Fibroblast of pulmonary artery (primary cell): ENCODE measurements at regions not wholly inside any gene's neighbourhood (a gene's known extent, or its start where the extent isn't known, plus 50 kb on each side); places are given as distances from the start of the nearest gene placed in this dataset.

Source experiments
- DNase-seq: peaks from one replicate; pipeline ENCODE4 v3.0.0-alpha.2; 2010; ENCODE audit warnings: low read depth
- H3K4me3 ChIP-seq: replicated peaks from 2 replicates; pipeline ENCODE4 v1.5.1; 2011; ENCODE audit warnings: low read depth, mild to moderate bottlenecking, control low read depth, low read length, moderate library complexity
- CTCF ChIP-seq: IDR thresholded peaks from 2 replicates; pipeline ENCODE4 v1.5.1; 2011; ENCODE audit warnings: mild to moderate bottlenecking, control low read depth, low read length, inconsistent platforms; ENCODE audit errors: missing control alignments

DNA sequence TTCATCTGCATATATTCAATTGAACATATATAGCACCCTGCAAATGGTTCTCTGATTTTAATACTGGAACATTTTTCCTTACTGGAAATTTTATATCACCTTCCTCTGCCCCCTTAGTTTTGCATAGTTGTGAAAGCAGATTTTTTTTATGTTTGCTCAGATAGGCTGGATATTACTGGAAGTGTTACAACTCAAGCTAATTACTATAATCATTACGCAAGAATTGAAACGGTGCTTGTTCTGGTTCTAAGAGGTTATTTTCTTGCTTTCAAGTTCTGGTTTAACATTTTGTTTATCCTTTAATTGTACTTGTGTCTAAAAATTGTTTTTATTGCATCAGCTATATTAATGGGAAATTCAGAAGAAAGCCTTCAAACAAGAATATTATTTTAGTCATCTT lies 95.6 kb upstream of the MYO16 start:
- H3K4me3 ChIP-seq: no peak overlapping the region
- DNase-seq: no peak
- no peak for TF ChIP-seq CTCF

DNA sequence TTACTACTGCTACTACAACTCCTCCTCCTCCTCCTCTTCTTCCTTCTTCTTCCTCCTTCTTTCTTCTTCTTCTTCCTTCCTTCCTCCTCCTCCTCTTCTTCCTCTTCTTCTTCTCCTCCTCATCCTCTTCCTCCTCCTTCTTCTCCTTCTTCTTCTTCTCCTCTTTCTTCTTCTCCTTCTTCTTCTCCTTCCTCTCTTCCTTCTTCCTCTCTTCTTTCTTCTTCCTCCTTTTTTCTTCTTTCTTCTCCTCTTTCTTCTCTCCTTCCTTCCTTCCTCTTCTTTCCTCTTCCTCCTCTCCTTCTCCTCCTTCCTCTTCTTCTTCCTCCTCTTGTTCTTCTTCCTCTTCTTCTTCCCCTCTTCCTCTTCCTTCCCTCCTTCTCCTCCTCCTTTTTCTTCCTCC lies 94.7 kb upstream of the MYO16 start:
- TF ChIP-seq CTCF: no peak
- DNase-seq: no peak
- H3K4me3 ChIP-seq: no peak overlapping the region

- no peak for TF ChIP-seq CTCF
- no peak overlapping the region for H3K4me3 ChIP-seq
- no peak for DNase-seq
Observed at GRCh38 chr13:108549934-108550333, 79.5 kb upstream of the MYO16 start.

DNA sequence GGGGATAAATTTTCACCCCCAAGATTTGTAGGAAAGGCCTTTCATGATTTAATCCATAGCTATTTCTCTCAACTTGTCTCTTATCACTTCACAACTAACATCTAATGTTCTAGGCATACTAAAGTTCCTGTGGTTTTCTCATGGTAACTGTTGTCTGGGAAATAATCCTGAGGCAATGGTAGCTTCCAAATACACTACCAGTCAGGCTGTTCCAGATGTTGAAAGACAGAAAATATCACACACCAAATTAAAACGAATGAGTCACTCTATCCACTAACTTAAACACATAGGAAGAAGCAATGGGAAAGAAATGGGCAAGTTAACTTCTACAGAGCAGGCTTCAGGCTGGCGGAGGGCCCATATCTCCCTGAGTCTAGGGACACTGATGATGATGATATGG lies 77.7 kb upstream of the MYO16 start:
- DNase-seq: no peak
- no peak overlapping the region for H3K4me3 ChIP-seq
- no peak for TF ChIP-seq CTCF

DNA sequence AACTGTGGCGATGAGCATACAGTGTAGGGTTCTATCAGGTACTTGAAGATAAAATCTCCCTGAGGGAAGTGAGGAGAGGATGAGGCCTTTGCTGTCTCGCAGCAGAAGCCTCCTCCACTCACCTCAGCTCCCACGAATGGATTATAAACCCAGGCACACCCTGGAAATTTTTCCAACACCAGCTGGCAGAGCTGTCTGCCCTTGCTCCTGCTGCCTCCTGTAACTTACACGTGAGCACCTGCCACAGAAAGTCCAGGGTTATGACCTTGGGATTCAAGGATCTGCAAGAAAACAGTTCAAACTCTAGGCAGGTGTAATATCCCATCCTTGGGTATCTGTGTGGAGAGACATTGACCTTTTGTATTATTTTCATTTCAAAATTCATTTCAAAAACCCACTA lies 70.9 kb upstream of the MYO16 start:
- DNase-seq: no peak
- no peak for TF ChIP-seq CTCF
- no peak overlapping the region for H3K4me3 ChIP-seq

DNA sequence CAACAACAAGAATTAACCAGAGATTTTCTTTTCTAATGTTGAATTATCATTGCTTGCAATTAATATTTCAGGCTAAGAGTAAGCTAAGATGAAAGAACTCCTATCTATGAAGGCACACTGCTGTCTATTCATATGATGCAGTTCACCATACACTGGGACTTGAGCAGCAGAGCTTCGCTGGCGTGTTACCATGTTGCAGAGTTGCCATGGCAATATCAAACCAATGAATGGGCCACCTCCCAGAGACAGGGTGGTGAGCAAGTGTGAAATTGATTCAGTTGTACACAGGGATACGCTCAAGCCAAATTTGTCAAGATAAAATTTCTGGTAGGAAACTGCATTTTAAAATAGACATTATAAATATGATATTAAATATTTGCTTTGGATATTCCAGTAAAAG lies 69.3 kb upstream of the MYO16 start:
- no peak for DNase-seq
- no peak overlapping the region for H3K4me3 ChIP-seq
- TF ChIP-seq CTCF: no peak

DNA sequence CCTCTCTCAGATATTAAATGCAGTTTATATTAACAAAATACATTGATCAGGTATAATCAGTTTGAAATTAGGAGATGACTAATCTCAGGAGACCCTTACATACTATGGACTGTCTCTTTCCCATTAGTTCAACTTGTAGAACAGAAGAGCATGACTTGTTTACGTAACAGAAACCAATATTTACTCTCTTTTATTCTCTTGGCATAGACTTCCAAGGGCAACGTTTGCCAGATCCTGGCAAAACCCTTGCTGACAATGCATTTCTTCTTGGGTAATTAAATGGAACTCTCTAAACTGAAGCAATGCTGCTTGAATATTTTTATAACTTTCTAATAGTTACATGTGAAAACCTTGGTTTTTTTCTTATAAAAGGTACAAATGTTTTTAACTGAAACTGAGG lies 68.3 kb upstream of the MYO16 start:
- H3K4me3 ChIP-seq: no peak overlapping the region
- DNase-seq: no peak
- no peak for TF ChIP-seq CTCF
